Hepatocyte (in vitro differentiated cells): ENCODE measurements at regions not wholly inside any gene's neighbourhood (a gene's known extent, or its start where the extent isn't known, plus 50 kb on each side); places are given as distances from the start of the nearest gene placed in this dataset.

Experiments used
- EZH2phosphoT487 ChIP-seq: fragments of 200-600 bp; sonication (generic); IDR thresholded peaks from one replicate; pipeline ENCODE4 v1.6.1; 2018; ENCODE audit warnings: antibody characterized with exemption, mild to moderate bottlenecking, low read depth, moderate library complexity; ENCODE audit not compliant: unreplicated experiment, severe bottlenecking
- TF ChIP-seq, protein P1 (sequence below): fragments of 200-600 bp; sonication (generic); IDR thresholded peaks from 2 replicates; pipeline ENCODE4 v1.5.1; 2016; ENCODE audit warnings: antibody characterized with exemption, mild to moderate bottlenecking; ENCODE audit not compliant: poor library complexity

DNA sequence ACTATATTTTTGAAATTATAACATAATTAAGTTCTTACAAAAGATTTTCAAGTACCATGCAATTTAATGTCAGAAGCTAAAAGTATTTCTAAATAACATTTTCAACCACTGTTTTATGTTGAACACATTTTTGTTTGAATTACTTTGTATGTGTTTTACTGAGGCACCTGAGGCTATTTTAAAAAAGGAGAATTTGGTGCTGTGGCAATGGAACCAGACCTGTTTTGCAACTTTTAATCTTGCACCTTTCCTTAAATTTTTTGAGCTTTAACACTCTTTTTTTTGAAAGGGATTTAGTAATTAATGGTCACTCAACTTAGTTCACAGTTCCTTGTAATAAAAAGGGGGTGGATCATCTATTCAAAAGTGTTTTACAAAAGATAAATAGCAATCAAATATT is 561.6 kb downstream of the ZBBX start:
- TF ChIP-seq, protein P1, sequence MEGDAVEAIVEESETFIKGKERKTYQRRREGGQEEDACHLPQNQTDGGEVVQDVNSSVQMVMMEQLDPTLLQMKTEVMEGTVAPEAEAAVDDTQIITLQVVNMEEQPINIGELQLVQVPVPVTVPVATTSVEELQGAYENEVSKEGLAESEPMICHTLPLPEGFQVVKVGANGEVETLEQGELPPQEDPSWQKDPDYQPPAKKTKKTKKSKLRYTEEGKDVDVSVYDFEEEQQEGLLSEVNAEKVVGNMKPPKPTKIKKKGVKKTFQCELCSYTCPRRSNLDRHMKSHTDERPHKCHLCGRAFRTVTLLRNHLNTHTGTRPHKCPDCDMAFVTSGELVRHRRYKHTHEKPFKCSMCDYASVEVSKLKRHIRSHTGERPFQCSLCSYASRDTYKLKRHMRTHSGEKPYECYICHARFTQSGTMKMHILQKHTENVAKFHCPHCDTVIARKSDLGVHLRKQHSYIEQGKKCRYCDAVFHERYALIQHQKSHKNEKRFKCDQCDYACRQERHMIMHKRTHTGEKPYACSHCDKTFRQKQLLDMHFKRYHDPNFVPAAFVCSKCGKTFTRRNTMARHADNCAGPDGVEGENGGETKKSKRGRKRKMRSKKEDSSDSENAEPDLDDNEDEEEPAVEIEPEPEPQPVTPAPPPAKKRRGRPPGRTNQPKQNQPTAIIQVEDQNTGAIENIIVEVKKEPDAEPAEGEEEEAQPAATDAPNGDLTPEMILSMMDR = no peak
- no peak for TF ChIP-seq EZH2phosphoT487
